HepG2 (cell line): ENCODE measurements at regions not wholly inside any gene's neighbourhood (a gene's known extent, or its start where the extent isn't known, plus 50 kb on each side); places are given as distances from the start of the nearest gene placed in this dataset.

Experiments
- CENPX ChIP-seq: sonication (generic); formaldehyde crosslinking; IDR thresholded peaks from 2 replicates; pipeline ENCODE4 v1.9.0; 2021; ENCODE audit warnings: mild to moderate bottlenecking, missing genetic modification reagents, moderate library complexity
- SMC3 ChIP-seq: IDR thresholded peaks from 2 replicates; pipeline ENCODE4 v1.6.1; 2011; ENCODE audit warnings: low read length, improper control_type of control experiment
- SP2 ChIP-seq: sonication (generic); formaldehyde crosslinking; IDR thresholded peaks from 2 replicates; pipeline ENCODE4 v1.5.1; 2020; ENCODE audit warnings: mild to moderate bottlenecking, missing genetic modification reagents
- TBX3 ChIP-seq: fragments of 450-650 bp; IDR thresholded peaks from 2 replicates; pipeline ENCODE4 v1.6.1; 2017; ENCODE audit warnings: antibody characterized with exemption, mild to moderate bottlenecking, inconsistent platforms, borderline replicate concordance
- ZFP62 ChIP-seq: sonication (generic); formaldehyde crosslinking; IDR thresholded peaks from 2 replicates; pipeline ENCODE4 v1.4.0; 2020; ENCODE audit warnings: missing genetic modification reagents
- ZNF329 ChIP-seq: sonication (generic); formaldehyde crosslinking; IDR thresholded peaks from 2 replicates; pipeline ENCODE4 v1.9.0; 2021; ENCODE audit warnings: low read depth, mild to moderate bottlenecking, missing genetic modification reagents
- ZNF33B ChIP-seq: sonication (generic); formaldehyde crosslinking; IDR thresholded peaks from 2 replicates; pipeline ENCODE4 v1.5.1; 2020; ENCODE audit warnings: mild to moderate bottlenecking, missing genetic modification reagents
- ZNF841 ChIP-seq: sonication (generic); formaldehyde crosslinking; IDR thresholded peaks from 2 replicates; pipeline ENCODE4 v1.8.1; 2023; ENCODE audit warnings: missing genetic modification reagents, borderline replicate concordance
- TF ChIP-seq, protein P1 (sequence below): sonication (generic); formaldehyde crosslinking; IDR thresholded peaks from 2 replicates; pipeline ENCODE4 v1.4.0; 2020; ENCODE audit warnings: missing genetic modification reagents, mild to moderate bottlenecking, borderline replicate concordance
- TF ChIP-seq, protein P2 (sequence below): sonication (generic); formaldehyde crosslinking; IDR thresholded peaks from 2 replicates; pipeline ENCODE4 v1.4.0; 2020; ENCODE audit warnings: missing genetic modification reagents
- TF ChIP-seq, protein P3 (sequence below): sonication (generic); formaldehyde crosslinking; IDR thresholded peaks from 2 replicates; pipeline ENCODE4 v1.5.0; 2020; ENCODE audit warnings: mild to moderate bottlenecking, missing genetic modification reagents, borderline replicate concordance
- TF ChIP-seq, protein P4 (sequence below): sonication (generic); formaldehyde crosslinking; IDR thresholded peaks from 2 replicates; pipeline ENCODE4 v1.5.0; 2020; ENCODE audit warnings: mild to moderate bottlenecking, missing genetic modification reagents

DNA sequence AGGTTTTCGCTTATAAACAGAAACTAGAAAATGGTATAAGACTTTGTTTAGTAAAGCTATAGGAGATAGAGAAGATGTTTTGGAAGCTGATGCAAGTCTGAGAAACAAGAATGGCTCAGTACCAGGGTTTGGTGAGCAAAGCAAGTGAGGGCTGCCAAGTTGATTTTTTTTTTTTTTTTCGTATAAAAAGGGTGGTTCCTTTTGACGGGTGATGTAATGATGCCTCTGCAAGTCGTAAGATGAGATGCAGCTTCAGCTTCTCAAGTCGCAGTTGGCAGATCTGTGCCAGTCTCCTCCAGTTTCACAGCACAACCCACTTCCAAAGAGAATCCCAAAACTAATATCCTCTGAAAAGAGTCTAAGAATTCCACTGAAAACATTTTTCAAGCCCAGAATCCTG, 252.8 kb upstream of the CDH4 start (continued):
- TF ChIP-seq ZFP62 (no peak), ZNF33B (CRISPR knock-in tag) (no peak), ZNF841 (no peak), ZNF329 (CRISPR knock-in tag) (no peak), SP2 (CRISPR knock-in tag) (no peak), SMC3 (no peak), CENPX (CRISPR knock-in tag) (no peak), TBX3 (no peak)
- TF ChIP-seq, protein P1, sequence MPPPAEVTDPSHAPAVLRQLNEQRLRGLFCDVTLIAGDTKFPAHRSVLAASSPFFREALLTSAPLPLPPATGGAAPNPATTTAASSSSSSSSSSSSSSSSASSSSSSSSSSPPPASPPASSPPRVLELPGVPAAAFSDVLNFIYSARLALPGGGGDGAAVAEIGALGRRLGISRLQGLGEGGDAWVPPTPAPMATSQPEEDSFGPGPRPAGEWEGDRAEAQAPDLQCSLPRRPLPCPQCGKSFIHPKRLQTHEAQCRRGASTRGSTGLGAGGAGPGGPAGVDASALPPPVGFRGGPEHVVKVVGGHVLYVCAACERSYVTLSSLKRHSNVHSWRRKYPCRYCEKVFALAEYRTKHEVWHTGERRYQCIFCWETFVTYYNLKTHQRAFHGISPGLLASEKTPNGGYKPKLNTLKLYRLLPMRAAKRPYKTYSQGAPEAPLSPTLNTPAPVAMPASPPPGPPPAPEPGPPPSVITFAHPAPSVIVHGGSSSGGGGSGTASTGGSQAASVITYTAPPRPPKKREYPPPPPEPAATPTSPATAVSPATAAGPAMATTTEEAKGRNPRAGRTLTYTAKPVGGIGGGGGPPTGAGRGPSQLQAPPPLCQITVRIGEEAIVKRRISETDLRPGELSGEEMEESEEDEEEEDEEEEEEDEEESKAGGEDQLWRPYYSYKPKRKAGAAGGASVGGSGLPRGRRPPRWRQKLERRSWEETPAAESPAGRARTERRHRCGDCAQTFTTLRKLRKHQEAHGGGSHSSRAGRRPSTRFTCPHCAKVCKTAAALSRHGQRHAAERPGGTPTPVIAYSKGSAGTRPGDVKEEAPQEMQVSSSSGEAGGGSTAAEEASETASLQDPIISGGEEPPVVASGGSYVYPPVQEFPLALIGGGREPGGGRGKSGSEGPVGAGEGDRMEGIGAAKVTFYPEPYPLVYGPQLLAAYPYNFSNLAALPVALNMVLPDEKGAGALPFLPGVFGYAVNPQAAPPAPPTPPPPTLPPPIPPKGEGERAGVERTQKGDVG (CRISPR knock-in tag): no peak
- TF ChIP-seq, protein P2, sequence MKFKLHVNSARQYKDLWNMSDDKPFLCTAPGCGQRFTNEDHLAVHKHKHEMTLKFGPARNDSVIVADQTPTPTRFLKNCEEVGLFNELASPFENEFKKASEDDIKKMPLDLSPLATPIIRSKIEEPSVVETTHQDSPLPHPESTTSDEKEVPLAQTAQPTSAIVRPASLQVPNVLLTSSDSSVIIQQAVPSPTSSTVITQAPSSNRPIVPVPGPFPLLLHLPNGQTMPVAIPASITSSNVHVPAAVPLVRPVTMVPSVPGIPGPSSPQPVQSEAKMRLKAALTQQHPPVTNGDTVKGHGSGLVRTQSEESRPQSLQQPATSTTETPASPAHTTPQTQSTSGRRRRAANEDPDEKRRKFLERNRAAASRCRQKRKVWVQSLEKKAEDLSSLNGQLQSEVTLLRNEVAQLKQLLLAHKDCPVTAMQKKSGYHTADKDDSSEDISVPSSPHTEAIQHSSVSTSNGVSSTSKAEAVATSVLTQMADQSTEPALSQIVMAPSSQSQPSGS (CRISPR knock-in tag): no peak
- TF ChIP-seq, protein P3, sequence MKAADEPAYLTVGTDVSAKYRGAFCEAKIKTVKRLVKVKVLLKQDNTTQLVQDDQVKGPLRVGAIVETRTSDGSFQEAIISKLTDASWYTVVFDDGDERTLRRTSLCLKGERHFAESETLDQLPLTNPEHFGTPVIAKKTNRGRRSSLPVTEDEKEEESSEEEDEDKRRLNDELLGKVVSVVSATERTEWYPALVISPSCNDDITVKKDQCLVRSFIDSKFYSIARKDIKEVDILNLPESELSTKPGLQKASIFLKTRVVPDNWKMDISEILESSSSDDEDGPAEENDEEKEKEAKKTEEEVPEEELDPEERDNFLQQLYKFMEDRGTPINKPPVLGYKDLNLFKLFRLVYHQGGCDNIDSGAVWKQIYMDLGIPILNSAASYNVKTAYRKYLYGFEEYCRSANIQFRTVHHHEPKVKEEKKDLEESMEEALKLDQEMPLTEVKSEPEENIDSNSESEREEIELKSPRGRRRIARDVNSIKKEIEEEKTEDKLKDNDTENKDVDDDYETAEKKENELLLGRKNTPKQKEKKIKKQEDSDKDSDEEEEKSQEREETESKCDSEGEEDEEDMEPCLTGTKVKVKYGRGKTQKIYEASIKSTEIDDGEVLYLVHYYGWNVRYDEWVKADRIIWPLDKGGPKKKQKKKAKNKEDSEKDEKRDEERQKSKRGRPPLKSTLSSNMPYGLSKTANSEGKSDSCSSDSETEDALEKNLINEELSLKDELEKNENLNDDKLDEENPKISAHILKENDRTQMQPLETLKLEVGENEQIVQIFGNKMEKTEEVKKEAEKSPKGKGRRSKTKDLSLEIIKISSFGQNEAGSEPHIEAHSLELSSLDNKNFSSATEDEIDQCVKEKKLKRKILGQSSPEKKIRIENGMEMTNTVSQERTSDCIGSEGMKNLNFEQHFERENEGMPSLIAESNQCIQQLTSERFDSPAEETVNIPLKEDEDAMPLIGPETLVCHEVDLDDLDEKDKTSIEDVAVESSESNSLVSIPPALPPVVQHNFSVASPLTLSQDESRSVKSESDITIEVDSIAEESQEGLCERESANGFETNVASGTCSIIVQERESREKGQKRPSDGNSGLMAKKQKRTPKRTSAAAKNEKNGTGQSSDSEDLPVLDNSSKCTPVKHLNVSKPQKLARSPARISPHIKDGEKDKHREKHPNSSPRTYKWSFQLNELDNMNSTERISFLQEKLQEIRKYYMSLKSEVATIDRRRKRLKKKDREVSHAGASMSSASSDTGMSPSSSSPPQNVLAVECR (CRISPR knock-in tag): no peak
- TF ChIP-seq, protein P4, sequence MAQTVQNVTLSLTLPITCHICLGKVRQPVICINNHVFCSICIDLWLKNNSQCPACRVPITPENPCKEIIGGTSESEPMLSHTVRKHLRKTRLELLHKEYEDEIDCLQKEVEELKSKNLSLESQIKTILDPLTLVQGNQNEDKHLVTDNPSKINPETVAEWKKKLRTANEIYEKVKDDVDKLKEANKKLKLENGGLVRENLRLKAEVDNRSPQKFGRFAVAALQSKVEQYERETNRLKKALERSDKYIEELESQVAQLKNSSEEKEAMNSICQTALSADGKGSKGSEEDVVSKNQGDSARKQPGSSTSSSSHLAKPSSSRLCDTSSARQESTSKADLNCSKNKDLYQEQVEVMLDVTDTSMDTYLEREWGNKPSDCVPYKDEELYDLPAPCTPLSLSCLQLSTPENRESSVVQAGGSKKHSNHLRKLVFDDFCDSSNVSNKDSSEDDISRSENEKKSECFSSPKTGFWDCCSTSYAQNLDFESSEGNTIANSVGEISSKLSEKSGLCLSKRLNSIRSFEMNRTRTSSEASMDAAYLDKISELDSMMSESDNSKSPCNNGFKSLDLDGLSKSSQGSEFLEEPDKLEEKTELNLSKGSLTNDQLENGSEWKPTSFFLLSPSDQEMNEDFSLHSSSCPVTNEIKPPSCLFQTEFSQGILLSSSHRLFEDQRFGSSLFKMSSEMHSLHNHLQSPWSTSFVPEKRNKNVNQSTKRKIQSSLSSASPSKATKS (CRISPR knock-in tag): no peak
